Right lobe of liver (tissue), 6 donors: ENCODE measurements at regions not wholly inside any gene's neighbourhood (a gene's known extent, or its start where the extent isn't known, plus 50 kb on each side); places are given as distances from the start of the nearest gene placed in this dataset.

Experiments
- ATAC-seq, 4 donors: fragments of 200-7000 bp; cut with Tn5 transposase; one replicate each; pipeline ENCODE4 v1.9.1; 2020; ENCODE audit warnings: mild to moderate bottlenecking in 4 of 4, moderate library complexity in 4 of 4
- DNase-seq, 3 donors: peaks; one replicate each; pipeline ENCODE4 v3.0.0-alpha.2; 2020
- H3K27ac ChIP-seq, 3 donors: fragments of 200-600 bp; one replicate each; pipeline ENCODE4 v1.8.0; 2022
- H3K27me3 ChIP-seq, 2 donors: fragments of 200-600 bp; one replicate each; pipeline ENCODE4 v1.8.0; 2022
- H3K36me3 ChIP-seq, 4 donors: fragments of 200-600 bp; sonication (generic) in 1 of 4; one replicate each; pipeline versions ENCODE4 v1.5.1 to v1.8.0; 2017 to 2022; ENCODE audit warnings: control low read depth in 1 of 4
- H3K4me1 ChIP-seq, 4 donors: fragments of 200-600 bp; sonication (generic) in 1 of 4; one replicate each; pipeline versions ENCODE4 v1.5.1 to v1.8.0; 2017 to 2022; ENCODE audit warnings: control low read depth in 1 of 4
- H3K4me3 ChIP-seq, 3 donors: fragments of 200-600 bp; one replicate each; pipeline ENCODE4 v1.8.0; 2022
- H3K9me3 ChIP-seq, 4 donors: fragments of 200-600 bp; sonication (generic) in 1 of 4; one replicate each; pipeline versions ENCODE4 v1.5.1 to v1.8.0; 2017 to 2022; ENCODE audit warnings: control low read depth in 1 of 4
- POLR2A ChIP-seq: fragments of 450-650 bp; IDR thresholded peaks from one replicate; pipeline ENCODE4 v1.6.1; 2017; ENCODE audit warnings: antibody characterized with exemption, mild to moderate bottlenecking
- WGBS: methylation state at CpG from one replicate; pipeline ENCODE4 v1.1.6; 2018; ENCODE audit warnings: low coverage, low lambda C conversion rate; ENCODE audit not compliant: insufficient coverage; ENCODE audit errors: missing lambda C conversion rate; 5-methylcytosine and 5-hydroxymethylcytosine counted together
- intact Hi-C, 2 donors: fragments of 100-400 bp; cut with DNase I; formaldehyde crosslinking; loops; one replicate each; pipeline versions ENCODE4 v1.11.2 to v1.14.1; 2022
- TF ChIP-seq, protein P1 (sequence below), 4 donors: fragments of 200-600 bp in 3 of 4; fragments of 450-650 bp in 1 of 4; IDR thresholded peaks; one replicate each; pipeline versions ENCODE4 v1.5.1 to v1.8.0; 2016 to 2022; ENCODE audit warnings: antibody characterized with exemption in 4 of 4, mild to moderate bottlenecking in 2 of 4
- donor health status: DM: no; HTN: yes; CAD: no.
- donor health status: DM: no; HTN: no; CAD: no.
- donor health status: DM: no; HTN: no; CAD: no.
- donor health status: DM: no; HTN: yes; CAD: no.
- donor health status: DM: no; HTN: yes; CAD: no.

DNA sequence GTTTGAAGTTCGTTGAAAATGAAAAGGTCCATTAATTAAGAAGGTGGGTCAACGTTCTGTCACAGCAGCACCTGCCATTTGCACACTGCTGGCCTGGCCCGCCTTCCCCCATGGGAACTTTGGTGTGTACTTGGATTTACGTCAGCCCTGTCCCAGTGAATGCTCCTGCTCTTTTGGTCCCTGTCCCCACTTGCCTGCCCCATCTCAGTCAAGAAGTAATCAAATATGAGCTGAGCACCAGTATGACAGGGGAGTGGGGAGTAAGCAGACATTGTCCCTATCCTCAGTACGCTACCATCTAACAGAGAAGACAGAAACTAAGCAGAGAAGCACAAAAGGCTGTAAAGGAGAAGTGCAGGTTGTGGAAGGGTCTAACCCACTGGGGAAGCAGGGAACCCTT is 65.1 kb downstream of the SLC4A3 start:
- Histone ChIP-seq H3K4me1 (no peaks in the 10 kb centered on the region), H3K9me3 (no peaks in the 10 kb centered on the region), H3K27me3 (no peaks in the 10 kb centered on the region), H3K27ac (no peak overlapping the region), H3K4me3 (no peak overlapping the region), H3K36me3 (no peaks in the 10 kb centered on the region)
- ATAC-seq (no peak), DNase-seq (no peak)
- intact Hi-C loops: no loop called here
- no peak for TF ChIP-seq POLR2A
- TF ChIP-seq, protein P1, sequence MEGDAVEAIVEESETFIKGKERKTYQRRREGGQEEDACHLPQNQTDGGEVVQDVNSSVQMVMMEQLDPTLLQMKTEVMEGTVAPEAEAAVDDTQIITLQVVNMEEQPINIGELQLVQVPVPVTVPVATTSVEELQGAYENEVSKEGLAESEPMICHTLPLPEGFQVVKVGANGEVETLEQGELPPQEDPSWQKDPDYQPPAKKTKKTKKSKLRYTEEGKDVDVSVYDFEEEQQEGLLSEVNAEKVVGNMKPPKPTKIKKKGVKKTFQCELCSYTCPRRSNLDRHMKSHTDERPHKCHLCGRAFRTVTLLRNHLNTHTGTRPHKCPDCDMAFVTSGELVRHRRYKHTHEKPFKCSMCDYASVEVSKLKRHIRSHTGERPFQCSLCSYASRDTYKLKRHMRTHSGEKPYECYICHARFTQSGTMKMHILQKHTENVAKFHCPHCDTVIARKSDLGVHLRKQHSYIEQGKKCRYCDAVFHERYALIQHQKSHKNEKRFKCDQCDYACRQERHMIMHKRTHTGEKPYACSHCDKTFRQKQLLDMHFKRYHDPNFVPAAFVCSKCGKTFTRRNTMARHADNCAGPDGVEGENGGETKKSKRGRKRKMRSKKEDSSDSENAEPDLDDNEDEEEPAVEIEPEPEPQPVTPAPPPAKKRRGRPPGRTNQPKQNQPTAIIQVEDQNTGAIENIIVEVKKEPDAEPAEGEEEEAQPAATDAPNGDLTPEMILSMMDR (IDR thresholded peaks at IDR 0.05): no peak
- WGBS: 59% methylated on average over 5 of the region's 5 CpGs

- H3K36me3 ChIP-seq: no peaks in the 10 kb centered on the region
- no peaks in the 10 kb centered on the region for H3K27me3 ChIP-seq
- H3K27ac ChIP-seq: no peak overlapping the region
- H3K4me1 ChIP-seq: no peaks in the 10 kb centered on the region
- H3K4me3 ChIP-seq: no peak overlapping the region
- TF ChIP-seq POLR2A: no peak
- TF ChIP-seq, protein P1 (IDR thresholded peaks at IDR 0.05): no peak
- WGBS: 32% methylated on average over 2 of the region's 3 CpGs
- DNase-seq (no peak), ATAC-seq (no peak)
- no peaks in the 10 kb centered on the region for H3K9me3 ChIP-seq
- intact Hi-C loops: no loop called here
These were observed 67.8 kb downstream of the SLC4A3 start for GRCh38 chr2:219695145-219695709.

GRCh38 chr2:219697811-219698747 is 70.6 kb downstream of the SLC4A3 start:
- intact Hi-C loops: no loop called here
- 52% methylated on average over 12 of the region's 12 CpGs for WGBS
- DNase-seq (no peak), ATAC-seq (no peak)
- Histone ChIP-seq H3K4me1 (no peaks in the 10 kb centered on the region), H3K4me3 (no peak overlapping the region), H3K27me3 (no peaks in the 10 kb centered on the region), H3K27ac (no peak overlapping the region), H3K9me3 (no peaks in the 10 kb centered on the region), H3K36me3 (no peaks in the 10 kb centered on the region)
- TF ChIP-seq, protein P1 (IDR thresholded peaks at IDR 0.05): no peak
- no peak for TF ChIP-seq POLR2A

DNA sequence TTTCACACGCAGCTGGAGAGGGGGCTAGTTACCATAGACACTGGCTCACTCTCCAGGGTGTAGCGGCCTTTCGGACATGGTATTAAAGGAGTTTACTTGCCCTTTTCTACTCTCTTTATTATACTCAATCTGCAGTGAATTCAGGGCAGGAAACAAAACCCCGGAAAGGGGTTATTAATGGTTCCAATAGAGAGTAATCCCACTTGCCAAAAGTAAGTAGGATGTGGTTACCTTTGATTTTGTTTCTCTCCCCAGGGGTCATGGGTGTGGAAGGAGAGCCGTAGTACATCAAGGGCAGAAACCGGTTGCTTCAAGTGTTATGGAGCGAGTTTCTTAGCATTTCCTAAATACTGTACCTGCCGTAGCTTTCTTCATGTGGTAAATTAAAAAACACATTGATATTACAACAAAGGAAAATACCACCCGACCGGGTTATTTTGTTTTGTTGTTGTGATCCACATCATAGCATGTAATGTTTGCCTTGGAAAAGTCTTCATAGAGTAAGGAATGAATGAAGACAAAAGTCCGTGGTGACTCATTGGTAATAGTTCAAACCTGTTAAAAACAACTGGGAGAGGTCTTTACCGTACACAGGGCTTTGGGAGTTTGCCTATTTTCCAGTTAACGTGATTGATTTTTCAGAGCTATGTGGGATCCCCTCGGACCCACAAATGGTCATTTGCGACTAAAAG is 71.5 kb downstream of the SLC4A3 start:
- no peak for ATAC-seq
- Histone ChIP-seq H3K9me3 (no peaks in the 10 kb centered on the region), H3K4me3 (no peak overlapping the region), H3K36me3 (no peaks in the 10 kb centered on the region), H3K27me3 (no peaks in the 10 kb centered on the region), H3K4me1 (no peaks in the 10 kb centered on the region), H3K27ac (no peak overlapping the region)
- no peak for TF ChIP-seq POLR2A
- TF ChIP-seq, protein P1 (IDR thresholded peaks at IDR 0.05): no peak
- DNase-seq: no peak
- 50% methylated on average over 15 of the region's 15 CpGs for whole genome bisulfite sequencing
- intact Hi-C loops: no loop called here
